HG03521 (cell line): ENCODE measurements at regions not wholly inside any gene's neighbourhood (a gene's known extent, or its start where the extent isn't known, plus 50 kb on each side); places are given as distances from the start of the nearest gene placed in this dataset.
"Not testable (repeated sequence)": the region's sequence is repeated elsewhere in the genome, so short reads cannot be mapped to it uniquely, and the experiment has no call there.

Experiments used
- ATAC-seq: cut with Tn5 transposase; IDR thresholded peaks from one replicate; pipeline ENCODE4 v1.9.1; 2021; ENCODE audit warnings: mild to moderate bottlenecking, moderate library complexity; ENCODE audit not compliant: unreplicated experiment

GRCh38 chr3:67145738-67146137, 147.6 kb downstream of the KBTBD8 start:
- no peak for ATAC-seq

GRCh38 chr3:67154429-67154828, 156.3 kb downstream of the KBTBD8 start:
- ATAC-seq: no peak

- no peak for ATAC-seq
Measured at GRCh38 chr3:67167481-67167880, 169.4 kb downstream of the KBTBD8 start.

DNA sequence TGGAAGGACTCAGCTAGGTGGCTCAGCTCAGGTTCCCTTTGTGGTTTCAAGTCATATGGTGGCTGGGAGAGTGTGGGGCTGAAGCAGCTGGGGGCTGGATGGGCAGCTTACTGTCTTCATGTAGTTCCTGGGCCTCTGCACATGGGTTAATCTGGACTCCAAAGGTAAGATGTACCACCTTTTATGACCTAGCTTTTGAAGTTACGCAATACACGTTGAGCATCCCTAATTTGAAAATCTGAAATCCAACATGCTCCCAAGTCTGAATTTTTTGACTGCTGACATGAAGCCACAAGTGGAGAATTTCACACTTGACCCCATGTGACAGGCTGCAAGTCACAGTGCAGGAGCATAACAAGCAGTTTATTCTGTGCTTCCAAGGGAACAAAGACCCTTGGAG, 173.7 kb downstream of the KBTBD8 start:
- ATAC-seq: no peak

- ATAC-seq: not testable (repeated sequence)
Measured at GRCh38 chr3:67173130-67173529, 175.0 kb downstream of the KBTBD8 start.

- ATAC-seq: no peak
Measured at GRCh38 chr3:67176396-67176795, 178.3 kb downstream of the KBTBD8 start.

- ATAC-seq: no peak
Measured at GRCh38 chr3:67192466-67192865, 194.4 kb downstream of the KBTBD8 start.

- ATAC-seq: no peak
Measured at GRCh38 chr3:67196677-67197076, 198.6 kb downstream of the KBTBD8 start.

DNA sequence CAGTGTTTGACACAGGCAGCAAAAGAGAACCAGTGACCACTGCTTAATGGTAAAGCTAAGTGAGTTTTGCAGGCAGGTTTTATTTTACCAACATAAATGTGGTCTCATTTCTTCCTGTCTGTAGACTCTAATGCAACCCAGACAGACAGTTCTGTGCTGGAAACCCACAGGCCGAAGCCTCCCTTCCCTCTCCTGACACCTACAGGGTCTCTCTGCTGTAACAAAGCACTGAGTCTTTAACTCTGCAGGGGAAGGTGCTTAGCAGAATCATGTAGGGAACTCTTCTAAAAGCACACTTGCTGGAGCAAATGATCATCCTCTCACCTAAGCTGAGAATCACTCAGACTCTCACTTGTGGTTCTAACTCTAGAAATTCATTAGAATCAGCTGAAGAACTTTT, 200.3 kb downstream of the KBTBD8 start:
- no peak for ATAC-seq

GRCh38 chr3:67200618-67201017, 202.5 kb downstream of the KBTBD8 start:
- ATAC-seq: no peak

GRCh38 chr3:67201026-67201425, 202.9 kb downstream of the KBTBD8 start:
- no peak for ATAC-seq

DNA sequence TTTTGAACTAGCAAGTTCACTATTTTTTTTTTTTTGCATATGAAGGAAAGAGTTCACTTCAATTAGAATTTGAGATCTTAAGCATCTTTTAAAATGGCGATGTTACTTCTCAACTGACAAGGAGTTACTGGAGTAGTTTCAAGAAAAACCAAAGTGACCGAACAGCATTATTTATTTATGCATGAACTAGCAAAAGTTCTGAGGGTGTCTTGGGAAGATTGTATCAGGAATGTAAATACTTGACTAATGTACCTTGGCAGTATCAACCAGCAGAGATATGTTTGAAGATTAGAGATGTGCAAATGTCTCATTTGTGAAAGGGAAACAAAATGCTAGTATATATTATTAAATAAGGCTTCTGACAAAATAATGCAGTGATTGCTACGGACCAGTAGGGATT, 203.9 kb downstream of the KBTBD8 start:
- ATAC-seq: no peak

DNA sequence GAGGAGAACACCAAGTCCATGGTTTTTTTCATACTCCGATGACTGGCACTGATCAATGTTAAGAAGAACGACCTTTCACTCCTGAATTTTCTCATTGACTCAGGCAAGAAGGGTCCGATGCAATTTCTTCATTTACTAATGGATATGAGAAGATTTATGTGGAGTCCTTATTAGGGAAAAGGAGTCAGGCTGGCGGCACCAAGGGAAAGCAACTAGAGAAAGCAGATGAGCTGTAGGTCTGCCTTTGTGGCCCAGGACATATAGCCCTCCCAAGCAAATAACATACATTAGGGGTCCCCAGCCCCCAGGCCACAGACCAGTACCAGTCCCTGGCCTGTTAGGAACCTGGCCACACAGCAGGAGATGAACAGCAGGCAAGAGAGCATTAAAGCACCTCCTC, 206.8 kb downstream of the KBTBD8 start:
- no peak for ATAC-seq

GRCh38 chr3:67215690-67216089, 217.6 kb downstream of the KBTBD8 start:
- ATAC-seq: no peak

- no peak for ATAC-seq
Measured at GRCh38 chr3:67227030-67227429, 228.9 kb downstream of the KBTBD8 start.

DNA sequence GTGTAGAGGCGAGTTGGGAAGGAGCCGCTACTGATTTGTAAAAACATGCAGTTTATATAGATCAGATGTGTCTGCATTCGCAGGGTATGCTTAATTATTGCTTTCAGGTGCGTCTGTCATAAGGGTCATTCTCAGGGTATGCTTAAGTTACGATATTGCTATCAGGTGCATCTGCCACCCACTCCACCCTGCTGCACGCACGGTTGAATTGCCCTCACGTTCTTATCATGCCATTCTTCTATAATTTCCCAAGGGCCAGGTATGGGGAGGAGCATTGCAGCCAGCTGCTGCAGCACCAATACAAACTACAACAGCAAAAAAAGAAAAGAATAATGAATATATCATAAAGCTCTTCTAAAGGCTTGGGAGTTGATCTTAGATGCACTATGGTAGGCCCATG, 230.0 kb downstream of the KBTBD8 start:
- ATAC-seq: no peak

DNA sequence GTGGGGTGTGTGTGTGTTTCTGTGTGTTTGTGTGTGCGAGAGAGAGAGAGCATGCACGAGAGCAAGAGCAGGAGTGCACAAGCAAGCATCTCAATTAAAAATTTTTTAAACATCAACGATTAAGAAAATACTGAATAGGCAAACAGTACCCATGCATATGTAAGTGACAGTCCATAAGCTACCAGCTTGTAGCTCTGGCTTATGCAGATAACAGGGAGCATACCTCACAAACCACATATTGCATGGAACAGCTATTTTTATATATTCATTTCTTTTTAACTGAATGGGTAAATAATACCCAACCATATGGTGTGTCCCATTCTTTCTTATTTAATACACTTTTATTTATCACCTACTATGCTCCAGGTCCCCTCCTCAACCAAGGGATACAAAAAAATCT, 234.5 kb downstream of the KBTBD8 start:
- no peak for ATAC-seq

DNA sequence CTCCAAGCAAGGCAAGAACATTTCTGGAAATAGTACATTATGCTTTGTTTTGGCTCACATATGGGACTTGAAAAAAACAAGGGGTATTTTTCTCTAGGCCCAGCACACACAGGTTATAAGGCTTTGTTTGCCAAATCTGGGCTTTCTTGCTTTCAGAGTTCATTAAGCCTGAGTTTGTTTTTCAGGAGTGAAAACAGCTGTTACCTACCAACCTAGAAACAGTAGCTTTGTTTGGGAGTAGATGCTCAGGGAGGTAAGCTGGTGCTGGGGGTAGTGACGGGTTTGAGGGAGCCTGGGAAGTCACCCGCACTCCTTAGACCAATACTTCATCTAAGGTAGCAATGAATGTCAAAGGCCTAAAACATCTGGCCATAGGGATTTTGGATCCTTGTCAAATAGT, 241.2 kb downstream of the KBTBD8 start:
- ATAC-seq: no peak

DNA sequence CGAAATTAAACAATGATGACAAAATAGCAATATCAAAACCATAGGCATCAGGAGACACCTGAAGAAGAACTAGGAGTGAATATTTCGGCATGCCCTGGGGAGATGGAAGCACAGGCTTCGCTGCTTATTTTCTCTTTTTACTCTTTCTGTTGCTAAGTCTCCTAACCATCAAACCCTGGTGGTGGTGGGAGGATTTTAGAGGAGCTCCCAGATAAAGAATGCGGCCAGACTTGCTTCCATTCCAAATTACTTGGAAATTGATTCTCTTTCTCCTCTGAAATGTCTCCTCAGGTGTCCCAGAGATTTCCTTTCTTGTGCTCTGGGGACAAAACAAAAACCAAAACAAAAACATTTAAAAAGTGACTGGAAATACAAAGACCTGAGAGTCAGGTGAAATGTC, 243.0 kb downstream of the KBTBD8 start:
- ATAC-seq: no peak

GRCh38 chr3:67244130-67244529, 246.0 kb downstream of the KBTBD8 start:
- ATAC-seq: no peak

- no peak for ATAC-seq
Measured at GRCh38 chr3:67245545-67245944, 247.4 kb downstream of the KBTBD8 start.

DNA sequence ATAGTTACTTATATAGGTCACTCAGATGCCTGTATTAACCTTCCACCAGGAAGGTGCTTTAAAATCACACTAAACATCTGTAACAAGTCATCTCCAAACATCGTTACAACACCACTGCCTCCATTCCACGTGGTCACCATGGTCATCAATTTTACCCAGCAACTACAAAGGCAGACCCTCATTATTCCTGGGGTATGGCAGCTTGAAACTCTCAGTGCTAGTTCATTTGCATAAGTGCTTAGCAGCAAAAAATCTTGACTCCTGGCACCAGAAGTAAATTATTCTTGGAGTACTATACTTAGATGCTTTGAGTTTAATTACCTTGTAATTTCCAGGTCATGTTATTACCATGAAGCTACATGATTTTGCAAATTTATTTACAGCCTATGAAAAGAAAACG, 250.6 kb downstream of the KBTBD8 start:
- no peak for ATAC-seq

DNA sequence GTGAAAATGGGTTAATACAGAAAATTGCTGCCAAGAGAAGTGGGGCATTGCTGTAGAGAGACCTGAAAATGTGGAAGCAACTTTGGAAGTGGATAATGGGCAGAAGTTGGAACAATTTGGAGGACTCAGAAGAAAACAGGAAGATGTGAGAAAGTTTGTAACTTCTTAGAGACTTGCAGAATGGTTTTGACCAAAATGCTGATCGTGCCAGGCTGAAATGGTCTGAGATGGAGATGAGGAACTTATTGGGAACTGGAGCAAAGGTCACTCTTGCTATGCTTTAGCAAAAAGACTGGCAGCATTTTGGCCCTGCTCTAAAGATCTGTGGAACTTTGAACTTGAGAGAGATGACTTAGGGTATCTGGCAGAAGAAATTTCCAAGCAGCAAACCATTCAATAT, 254.8 kb downstream of the KBTBD8 start:
- not testable (repeated sequence) for ATAC-seq
